ENCODE measurements at regions not wholly inside any gene's neighbourhood (a gene's known extent, or its start where the extent isn't known, plus 50 kb on each side); places are given as distances from the start of the nearest gene placed in this dataset.

DNA sequence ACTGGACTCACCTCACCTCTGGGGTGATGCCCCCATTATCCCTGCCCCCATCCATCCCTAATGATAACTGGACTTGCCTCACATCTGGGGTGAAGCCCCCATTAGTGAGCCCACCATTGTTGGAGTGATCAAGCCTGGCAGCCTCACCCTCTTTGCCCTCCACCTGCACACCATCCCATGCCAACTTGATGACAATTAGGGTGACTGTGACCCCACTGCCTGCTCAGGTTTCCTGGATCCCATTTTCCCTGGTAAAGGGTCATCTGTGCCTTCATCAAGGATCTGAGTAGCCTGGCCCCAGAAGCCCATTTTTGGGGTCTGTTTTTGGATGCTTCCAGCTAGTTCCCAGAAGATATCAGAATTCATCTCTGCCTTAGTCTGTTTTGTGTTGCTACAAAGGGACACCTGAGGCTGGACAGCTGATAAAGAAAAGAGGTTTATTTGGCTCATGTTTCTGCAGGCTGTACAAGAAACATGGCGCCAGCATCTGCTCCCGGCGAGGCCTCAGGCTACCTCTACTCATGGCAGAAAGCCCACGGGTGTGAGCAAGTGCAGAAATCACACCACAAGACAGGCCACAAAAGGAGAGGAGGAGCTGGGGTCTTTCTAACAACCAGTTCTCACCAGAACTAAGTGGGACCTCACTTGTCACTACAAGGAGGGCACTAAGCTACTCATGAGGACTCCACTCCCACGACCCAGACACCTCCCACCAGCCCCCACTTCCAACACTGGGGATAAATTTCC lies 196.4 kb upstream of the TWIST2 start:
- TF ChIP-seq POLR2A (IDR thresholded peaks at IDR 0.05; ENCODE audit: low read depth), result no peak
- TF ChIP-seq, protein P1, sequence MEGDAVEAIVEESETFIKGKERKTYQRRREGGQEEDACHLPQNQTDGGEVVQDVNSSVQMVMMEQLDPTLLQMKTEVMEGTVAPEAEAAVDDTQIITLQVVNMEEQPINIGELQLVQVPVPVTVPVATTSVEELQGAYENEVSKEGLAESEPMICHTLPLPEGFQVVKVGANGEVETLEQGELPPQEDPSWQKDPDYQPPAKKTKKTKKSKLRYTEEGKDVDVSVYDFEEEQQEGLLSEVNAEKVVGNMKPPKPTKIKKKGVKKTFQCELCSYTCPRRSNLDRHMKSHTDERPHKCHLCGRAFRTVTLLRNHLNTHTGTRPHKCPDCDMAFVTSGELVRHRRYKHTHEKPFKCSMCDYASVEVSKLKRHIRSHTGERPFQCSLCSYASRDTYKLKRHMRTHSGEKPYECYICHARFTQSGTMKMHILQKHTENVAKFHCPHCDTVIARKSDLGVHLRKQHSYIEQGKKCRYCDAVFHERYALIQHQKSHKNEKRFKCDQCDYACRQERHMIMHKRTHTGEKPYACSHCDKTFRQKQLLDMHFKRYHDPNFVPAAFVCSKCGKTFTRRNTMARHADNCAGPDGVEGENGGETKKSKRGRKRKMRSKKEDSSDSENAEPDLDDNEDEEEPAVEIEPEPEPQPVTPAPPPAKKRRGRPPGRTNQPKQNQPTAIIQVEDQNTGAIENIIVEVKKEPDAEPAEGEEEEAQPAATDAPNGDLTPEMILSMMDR (IDR thresholded peaks at IDR 0.05), result no peak
- TF ChIP-seq POLR2AphosphoS5 (IDR thresholded peaks at IDR 0.05), result no peak
- no peak for TF ChIP-seq EP300 (IDR thresholded peaks at IDR 0.05)

Measured in esophagus muscularis mucosa (tissue), 4 donors.